ENCODE measurements at regions not wholly inside any gene's neighbourhood (a gene's known extent, or its start where the extent isn't known, plus 50 kb on each side); places are given as distances from the start of the nearest gene placed in this dataset.

GRCh38 chr1:30487042-30487441 is 236.3 kb downstream of the MATN1 start:
- TF ChIP-seq HNRNPH1 (optimal IDR thresholded peaks at IDR 0.05; ENCODE audit: low read depth, low read length) (no peak), NFRKB (IDR thresholded peaks at IDR 0.05) (no peak), TCF7 (IDR thresholded peaks at IDR 0.05; ENCODE audit: low read depth) (no peak), ETS1 (CRISPR knock-in tag; IDR thresholded peaks at IDR 0.05) (no peak), HBP1 (CRISPR knock-in tag; IDR thresholded peaks at IDR 0.05; ENCODE audit: low read depth) (no peak), ZFX (CRISPR knock-in tag; IDR thresholded peaks at IDR 0.05; ENCODE audit: low read depth) (no peak), ZNF343 (CRISPR knock-in tag; IDR thresholded peaks at IDR 0.05) (no peak), MAFK (conservative IDR thresholded peaks at IDR 0.05 in 1 of 2, IDR thresholded peaks at IDR 0.05 in 1 of 2; ENCODE audit: low read length in 2 of 2) (no peak), GTF3A (CRISPR knock-in tag; conservative IDR thresholded peaks at IDR 0.05) (no peak)
